B cell (primary cell): ENCODE measurements at regions not wholly inside any gene's neighbourhood (a gene's known extent, or its start where the extent isn't known, plus 50 kb on each side); places are given as distances from the start of the nearest gene placed in this dataset.

ENCODE experiments used
- ATAC-seq: fragments of 200-7000 bp; cut with Tn5 transposase; one replicate; pipeline ENCODE4 v1.10.0; 2021; ENCODE audit warnings: low read depth, mild to moderate bottlenecking, moderate number of reproducible peaks, moderate library complexity
- CTCF ChIA-PET: fragments of 350-600 bp; sonication (Branson Sonifier 250); formaldehyde crosslinking; loops from one replicate; lab custom pipeline; 2021; ENCODE audit warnings: antibody characterized with exemption, inconsistent platforms; lab: Charles Lee
- POLR2A ChIA-PET: fragments of 350-600 bp; sonication (Branson Sonifier 250); formaldehyde crosslinking; loops from one replicate; lab custom pipeline; 2021; ENCODE audit warnings: antibody characterized with exemption; lab: Charles Lee
- DNase-seq: peaks from one replicate; pipeline ENCODE4 v3.0.0; 2013
- H2AFZ ChIP-seq: 2 replicates; pipeline ENCODE4 v1.6.1; 2012; ENCODE audit warnings: mild to moderate bottlenecking, low read depth, low read length; ENCODE audit not compliant: insufficient read depth, poor library complexity, severe bottlenecking
- H3K27ac ChIP-seq, 2 donors: 1 replicate in 1 of 2; 2 replicates in 1 of 2; pipeline ENCODE4 v1.5.1; 2012 to 2013; ENCODE audit warnings: low read length in 2 of 2, mild to moderate bottlenecking in 2 of 2, moderate library complexity in 1 of 2
- H3K27me3 ChIP-seq, 4 experiments: fragments of 200-600 bp in 1 of 4; sonication (generic) in 1 of 4; replicated peaks in 1 of 4; 1 replicate in 2 of 4; 2 replicates in 2 of 4; pipeline versions ENCODE4 v1.6.1 to v1.7.0; 2013 to 2016; ENCODE audit warnings: low read length in 3 of 4, mild to moderate bottlenecking in 2 of 4, mixed read lengths in 1 of 4, moderate library complexity in 1 of 4; ENCODE audit not compliant: insufficient read depth in 4 of 4, control insufficient read depth in 3 of 4; ENCODE audit errors: control extremely low read depth in 1 of 4
- H3K36me3 ChIP-seq, 2 experiments: replicated peaks in 1 of 2; 1 replicate in 1 of 2; 2 replicates in 1 of 2; pipeline versions ENCODE4 v1.6.1 to v1.7.1; 2013; ENCODE audit warnings: low read length in 1 of 2; ENCODE audit not compliant: insufficient read depth in 2 of 2, control insufficient read depth in 1 of 2; ENCODE audit errors: control extremely low read depth in 1 of 2, extremely low read depth in 1 of 2
- H3K4me1 ChIP-seq, 2 donors: fragments of 200-600 bp in 1 of 2; sonication (generic) in 1 of 2; 1 replicate in 1 of 2; 2 replicates in 1 of 2; pipeline versions ENCODE4 v1.5.1 to v1.6.1; 2013 to 2017; ENCODE audit warnings: low read length in 2 of 2; ENCODE audit not compliant: control insufficient read depth in 2 of 2, insufficient read depth in 2 of 2
- H3K4me2 ChIP-seq: replicated peaks from 2 replicates; pipeline ENCODE3; 2012; ENCODE audit warnings: mild to moderate bottlenecking, low read depth, low read length; ENCODE audit not compliant: poor library complexity, severe bottlenecking
- H3K4me3 ChIP-seq, 5 experiments: fragments of 200-600 bp in 1 of 5; sonication (generic) in 1 of 5; 1 replicate in 3 of 5; 2 replicates in 2 of 5; pipeline versions ENCODE4 v1.5.1 to v1.7.0; 2011 to 2016; ENCODE audit warnings: low read length in 4 of 5, mild to moderate bottlenecking in 4 of 5, low read depth in 2 of 5, control low read depth in 1 of 5, moderate library complexity in 1 of 5; ENCODE audit not compliant: insufficient read depth in 1 of 5; ENCODE audit errors: control extremely low read depth in 1 of 5, extremely low read depth in 1 of 5
- H3K79me2 ChIP-seq: fragments of 200-600 bp; sonication (generic); one replicate; pipeline ENCODE4 v1.6.0; 2016; ENCODE audit warnings: low read length; ENCODE audit not compliant: control insufficient read depth, insufficient read depth
- H3K9ac ChIP-seq: fragments of 200-600 bp; sonication (generic); 2 replicates; pipeline ENCODE4 v1.6.1; 2017; ENCODE audit warnings: mild to moderate bottlenecking, low read length, moderate library complexity
- H3K9me3 ChIP-seq, 3 donors: one replicate each; pipeline versions ENCODE4 v1.6.1 to v1.7.1; 2013; ENCODE audit warnings: low read length in 2 of 3; ENCODE audit not compliant: control insufficient read depth in 2 of 3, insufficient read depth in 1 of 3; ENCODE audit errors: control extremely low read depth in 1 of 3
- H4K20me1 ChIP-seq: 2 replicates; pipeline ENCODE4 v1.6.0; 2012; ENCODE audit warnings: mild to moderate bottlenecking, low read length; ENCODE audit not compliant: insufficient read depth, control insufficient read depth, poor library complexity, severe bottlenecking
- H3K27ac Mint-ChIP-seq: one replicate; pipeline ENCODE4 v1.8.0; 2021; ENCODE audit warnings: mixed read lengths
- H3K27me3 Mint-ChIP-seq: one replicate; pipeline ENCODE4 v1.8.0; 2021; ENCODE audit warnings: mixed read lengths
- H3K4me1 Mint-ChIP-seq: one replicate; pipeline ENCODE4 v1.8.0; 2021; ENCODE audit warnings: mixed read lengths
- H3K4me3 Mint-ChIP-seq: one replicate; pipeline ENCODE4 v1.8.0; 2021; ENCODE audit warnings: mixed read lengths
- H3K9me3 Mint-ChIP-seq: one replicate; pipeline ENCODE4 v1.8.0; 2022; ENCODE audit warnings: mixed read lengths; ENCODE audit not compliant: insufficient read depth
- CTCF ChIP-seq: fragments of 200-600 bp; IDR thresholded peaks from one replicate; pipeline ENCODE4 v1.8.0; 2022; ENCODE audit warnings: antibody characterized with exemption, mild to moderate bottlenecking
- EZH2 ChIP-seq: IDR thresholded peaks from 2 replicates; pipeline ENCODE4 v1.6.1; 2012; ENCODE audit warnings: borderline replicate concordance, low read depth, mild to moderate bottlenecking, moderate library complexity, low read length; ENCODE audit not compliant: insufficient read depth, poor library complexity, severe bottlenecking
- WGBS: methylation state at CpG from one replicate; pipeline ENCODE4 v1.1.5; 2013; ENCODE audit warnings: missing lambda C conversion rate; ENCODE audit not compliant: insufficient coverage; 5-methylcytosine and 5-hydroxymethylcytosine counted together
- intact Hi-C: fragments of 100-400 bp; cut with micrococcal nuclease; formaldehyde crosslinking; loops from one replicate; pipeline ENCODE4 v1.10.0; 2022

- ChIA-PET CTCF (no interaction called here), POLR2A (no interaction called here)
- no peak overlapping the region for H3K4me3 ChIP-seq
- WGBS: no CpG with 5 or more reads among the region's 2 CpGs
- Mint-ChIP-seq H3K27ac (no peak overlapping the region), H3K4me3 (no peak overlapping the region), H3K27me3 (no peaks in the 10 kb centered on the region), H3K4me1 (no peaks in the 10 kb centered on the region), H3K9me3 (no peaks in the 10 kb centered on the region)
- H3K9me3 ChIP-seq: no peaks in the 10 kb centered on the region
- no peaks in the 10 kb centered on the region for H3K4me1 ChIP-seq
- no peaks in the 10 kb centered on the region for H3K36me3 ChIP-seq
- TF ChIP-seq CTCF (no peak), EZH2 (no peak)
- no peak overlapping the region for H3K4me2 ChIP-seq
- no peak overlapping the region for H2AFZ ChIP-seq
- H3K27me3 ChIP-seq: no peaks in the 10 kb centered on the region
- DNase-seq (no peak), ATAC-seq (no peak)
- no peak overlapping the region for H3K27ac ChIP-seq
- no peaks in the 10 kb centered on the region for H3K79me2 ChIP-seq
- intact Hi-C loops: no loop called here
- no peak overlapping the region for H3K9ac ChIP-seq
- no peaks in the 10 kb centered on the region for H4K20me1 ChIP-seq
These were observed 397.6 kb downstream of the GBE1 start for GRCh38 chr3:81363816-81364215.

- Histone ChIP-seq H2AFZ (no peak overlapping the region), H4K20me1 (no peaks in the 10 kb centered on the region), H3K4me2 (no peak overlapping the region), H3K4me1 (no peaks in the 10 kb centered on the region), H3K9me3 (peaks cover 0 to 3% (median 0%) of the 10 kb centered on the region in 3 donors), H3K36me3 (no peaks in the 10 kb centered on the region), H3K4me3 (no peak overlapping the region), H3K27ac (no peak overlapping the region), H3K27me3 (no peaks in the 10 kb centered on the region), H3K9ac (no peak overlapping the region), H3K79me2 (no peaks in the 10 kb centered on the region)
- no peak for TF ChIP-seq EZH2
- no peak for TF ChIP-seq CTCF
- Mint-ChIP-seq H3K4me3 (no peak overlapping the region), H3K27ac (no peak overlapping the region), H3K4me1 (no peaks in the 10 kb centered on the region), H3K27me3 (no peaks in the 10 kb centered on the region), H3K9me3 (no peaks in the 10 kb centered on the region)
- intact Hi-C loops: no loop called here
- DNase-seq (no peak), ATAC-seq (no peak)
- 61% methylated on average over 2 of the region's 5 CpGs for whole genome bisulfite sequencing
- ChIA-PET CTCF (no interaction called here), POLR2A (no interaction called here)
These were observed 407.3 kb downstream of the GBE1 start for GRCh38 chr3:81354119-81354518.
